Neural cell (in vitro differentiated cells): ENCODE measurements at regions not wholly inside any gene's neighbourhood (a gene's known extent, or its start where the extent isn't known, plus 50 kb on each side); places are given as distances from the start of the nearest gene placed in this dataset.

Experiments
- H2AFZ ChIP-seq: fragments of 200-600, 300-800 bp; sonication (generic), shearing (Covaris generic); 2 replicates; pipeline ENCODE4 v1.6.0; 2014; ENCODE audit warnings: low read depth, mild to moderate bottlenecking, antibody characterized with exemption, low read length, moderate library complexity
- H3F3A ChIP-seq: fragments of 200-600 bp; shearing (Covaris generic); 2 replicates; pipeline ENCODE4 v1.6.1; 2016; ENCODE audit warnings: mild to moderate bottlenecking, moderate library complexity, mixed read lengths, antibody characterized with exemption, low read length; ENCODE audit not compliant: insufficient read depth, poor library complexity, severe bottlenecking
- H3K27ac ChIP-seq: fragments of 200-600, 300-800 bp; sonication (generic), shearing (Covaris generic); 2 replicates; pipeline ENCODE4 v1.5.1; 2014; ENCODE audit warnings: mild to moderate bottlenecking, low read length, moderate library complexity
- H3K27me3 ChIP-seq: fragments of 300-800, 200-600 bp; sonication (generic), shearing (Covaris generic); 2 replicates; pipeline ENCODE4 v1.6.0; 2014; ENCODE audit warnings: mild to moderate bottlenecking, low read depth, low read length, moderate library complexity; ENCODE audit not compliant: insufficient read depth
- H3K36me3 ChIP-seq: fragments of 300-800, 200-600 bp; sonication (generic), shearing (Covaris generic); 2 replicates; pipeline ENCODE4 v1.5.1; 2014; ENCODE audit warnings: mild to moderate bottlenecking, antibody characterized with exemption, low read length, moderate library complexity; ENCODE audit not compliant: insufficient read depth
- H3K4me2 ChIP-seq: fragments of 300-800, 200-600 bp; sonication (generic), shearing (Covaris generic); 2 replicates; pipeline ENCODE4 v1.6.0; 2014; ENCODE audit warnings: mild to moderate bottlenecking, low read length
- H3K4me3 ChIP-seq: fragments of 300-800, 200-600 bp; sonication (generic), shearing (Covaris generic); 2 replicates; pipeline ENCODE4 v1.5.1; 2014; ENCODE audit warnings: mild to moderate bottlenecking, low read length, moderate library complexity
- H3K79me2 ChIP-seq: fragments of 200-600 bp; shearing (Covaris generic); replicated peaks from 2 replicates; pipeline ENCODE4 v1.6.0; 2014; ENCODE audit warnings: mild to moderate bottlenecking, low read length, moderate library complexity; ENCODE audit not compliant: insufficient read depth
- H3K9ac ChIP-seq: fragments of 300-800, 200-600 bp; sonication (generic), shearing (Covaris generic); 2 replicates; pipeline ENCODE4 v1.6.1; 2016; ENCODE audit warnings: mild to moderate bottlenecking, low read length, mixed read lengths
- H3K9me2 ChIP-seq: fragments of 200-600 bp; shearing (Covaris generic); 2 replicates; pipeline ENCODE4 v1.6.1; 2016; ENCODE audit warnings: mild to moderate bottlenecking, low read length, mixed read lengths; ENCODE audit not compliant: insufficient read depth
- H3K9me3 ChIP-seq: fragments of 200-600, 300-800 bp; sonication (generic), shearing (Covaris generic); 2 replicates; pipeline ENCODE4 v1.6.1; 2016; ENCODE audit warnings: mild to moderate bottlenecking, mixed run types, low read length, moderate library complexity, mixed read lengths
- H4K20me1 ChIP-seq: fragments of 200-600 bp; shearing (Covaris generic); 2 replicates; pipeline ENCODE4 v1.6.1; 2016; ENCODE audit warnings: mild to moderate bottlenecking, mixed run types; ENCODE audit not compliant: insufficient read depth
- EP300 ChIP-seq: fragments of 450-650 bp; conservative IDR thresholded peaks from 2 replicates; pipeline ENCODE4 v1.6.1; 2014; ENCODE audit warnings: antibody characterized with exemption, mild to moderate bottlenecking, moderate library complexity; ENCODE audit not compliant: poor library complexity, severe bottlenecking
- EZH2 ChIP-seq: fragments of 200-600, 300-800 bp; shearing (Covaris generic), sonication (generic); IDR thresholded peaks from 2 replicates; pipeline ENCODE4 v1.6.1; 2014; ENCODE audit warnings: antibody characterized with exemption, low read length, borderline replicate concordance, mild to moderate bottlenecking; ENCODE audit not compliant: insufficient read depth, poor library complexity, severe bottlenecking
- MXI1 ChIP-seq: fragments of 450-650 bp; conservative IDR thresholded peaks from 2 replicates; pipeline ENCODE4 v1.6.1; 2014; ENCODE audit warnings: antibody characterized with exemption, mild to moderate bottlenecking; ENCODE audit not compliant: poor library complexity, severe bottlenecking
- POLR2AphosphoS5 ChIP-seq: IDR thresholded peaks from 2 replicates; pipeline ENCODE4 v1.6.1; 2012
- RAD21 ChIP-seq: fragments of 450-650 bp; conservative IDR thresholded peaks from 2 replicates; pipeline ENCODE4 v1.6.1; 2014; ENCODE audit warnings: antibody characterized with exemption, mild to moderate bottlenecking, moderate library complexity
- SMC3 ChIP-seq: fragments of 450-650 bp; conservative IDR thresholded peaks from 2 replicates; pipeline ENCODE4 v1.6.1; 2014; ENCODE audit warnings: antibody characterized with exemption, mild to moderate bottlenecking, moderate library complexity; ENCODE audit not compliant: poor library complexity
- TAF1 ChIP-seq: IDR thresholded peaks from 2 replicates; pipeline ENCODE4 v1.6.1; 2012; ENCODE audit warnings: low read depth
- TF ChIP-seq, protein P1 (sequence below): fragments of 450-650 bp; IDR thresholded peaks from 2 replicates; pipeline ENCODE4 v1.5.1; 2014; ENCODE audit warnings: antibody characterized with exemption, mild to moderate bottlenecking, moderate library complexity; ENCODE audit not compliant: poor library complexity, severe bottlenecking
- TF ChIP-seq, protein P2 (sequence below): IDR thresholded peaks from 2 replicates; pipeline ENCODE4 v1.6.1; 2012; ENCODE audit warnings: borderline replicate concordance

DNA sequence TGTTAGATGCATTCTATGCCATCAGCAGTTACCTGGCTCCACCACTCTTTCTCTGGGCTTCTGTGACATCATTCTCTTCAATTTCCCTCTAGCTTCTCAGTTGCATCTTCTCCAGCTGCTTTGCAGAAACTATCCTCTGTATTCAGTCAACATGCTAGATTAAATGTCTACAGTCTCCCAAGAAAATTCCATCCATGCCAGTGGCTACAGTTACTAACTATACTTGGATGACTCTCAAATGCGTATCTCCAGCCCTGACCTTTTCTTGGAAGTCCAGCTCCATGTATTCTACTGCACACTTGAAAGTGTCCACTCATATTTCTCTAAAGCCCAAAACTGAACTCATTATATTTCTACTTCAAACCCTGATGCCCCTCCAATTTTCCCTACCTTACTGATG is 232.3 kb upstream of the TENM3 start:
- Histone ChIP-seq H3K4me2 (no peak overlapping the region), H3K4me3 (no peak overlapping the region), H2AFZ (no peak overlapping the region), H3K9me3 (no peaks in the 10 kb centered on the region), H3K27me3 (no peaks in the 10 kb centered on the region), H4K20me1 (no peaks in the 10 kb centered on the region), H3K9ac (no peak overlapping the region), H3F3A (no peaks in the 10 kb centered on the region), H3K36me3 (no peaks in the 10 kb centered on the region), H3K9me2 (no peaks in the 10 kb centered on the region), H3K27ac (no peak overlapping the region), H3K79me2 (no peaks in the 10 kb centered on the region)
- TF ChIP-seq POLR2AphosphoS5 (no peak), MXI1 (no peak), SMC3 (no peak), TAF1 (no peak), EP300 (no peak), EZH2 (no peak), RAD21 (no peak)
- TF ChIP-seq, protein P1, sequence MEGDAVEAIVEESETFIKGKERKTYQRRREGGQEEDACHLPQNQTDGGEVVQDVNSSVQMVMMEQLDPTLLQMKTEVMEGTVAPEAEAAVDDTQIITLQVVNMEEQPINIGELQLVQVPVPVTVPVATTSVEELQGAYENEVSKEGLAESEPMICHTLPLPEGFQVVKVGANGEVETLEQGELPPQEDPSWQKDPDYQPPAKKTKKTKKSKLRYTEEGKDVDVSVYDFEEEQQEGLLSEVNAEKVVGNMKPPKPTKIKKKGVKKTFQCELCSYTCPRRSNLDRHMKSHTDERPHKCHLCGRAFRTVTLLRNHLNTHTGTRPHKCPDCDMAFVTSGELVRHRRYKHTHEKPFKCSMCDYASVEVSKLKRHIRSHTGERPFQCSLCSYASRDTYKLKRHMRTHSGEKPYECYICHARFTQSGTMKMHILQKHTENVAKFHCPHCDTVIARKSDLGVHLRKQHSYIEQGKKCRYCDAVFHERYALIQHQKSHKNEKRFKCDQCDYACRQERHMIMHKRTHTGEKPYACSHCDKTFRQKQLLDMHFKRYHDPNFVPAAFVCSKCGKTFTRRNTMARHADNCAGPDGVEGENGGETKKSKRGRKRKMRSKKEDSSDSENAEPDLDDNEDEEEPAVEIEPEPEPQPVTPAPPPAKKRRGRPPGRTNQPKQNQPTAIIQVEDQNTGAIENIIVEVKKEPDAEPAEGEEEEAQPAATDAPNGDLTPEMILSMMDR = no peak
- TF ChIP-seq, protein P2, sequence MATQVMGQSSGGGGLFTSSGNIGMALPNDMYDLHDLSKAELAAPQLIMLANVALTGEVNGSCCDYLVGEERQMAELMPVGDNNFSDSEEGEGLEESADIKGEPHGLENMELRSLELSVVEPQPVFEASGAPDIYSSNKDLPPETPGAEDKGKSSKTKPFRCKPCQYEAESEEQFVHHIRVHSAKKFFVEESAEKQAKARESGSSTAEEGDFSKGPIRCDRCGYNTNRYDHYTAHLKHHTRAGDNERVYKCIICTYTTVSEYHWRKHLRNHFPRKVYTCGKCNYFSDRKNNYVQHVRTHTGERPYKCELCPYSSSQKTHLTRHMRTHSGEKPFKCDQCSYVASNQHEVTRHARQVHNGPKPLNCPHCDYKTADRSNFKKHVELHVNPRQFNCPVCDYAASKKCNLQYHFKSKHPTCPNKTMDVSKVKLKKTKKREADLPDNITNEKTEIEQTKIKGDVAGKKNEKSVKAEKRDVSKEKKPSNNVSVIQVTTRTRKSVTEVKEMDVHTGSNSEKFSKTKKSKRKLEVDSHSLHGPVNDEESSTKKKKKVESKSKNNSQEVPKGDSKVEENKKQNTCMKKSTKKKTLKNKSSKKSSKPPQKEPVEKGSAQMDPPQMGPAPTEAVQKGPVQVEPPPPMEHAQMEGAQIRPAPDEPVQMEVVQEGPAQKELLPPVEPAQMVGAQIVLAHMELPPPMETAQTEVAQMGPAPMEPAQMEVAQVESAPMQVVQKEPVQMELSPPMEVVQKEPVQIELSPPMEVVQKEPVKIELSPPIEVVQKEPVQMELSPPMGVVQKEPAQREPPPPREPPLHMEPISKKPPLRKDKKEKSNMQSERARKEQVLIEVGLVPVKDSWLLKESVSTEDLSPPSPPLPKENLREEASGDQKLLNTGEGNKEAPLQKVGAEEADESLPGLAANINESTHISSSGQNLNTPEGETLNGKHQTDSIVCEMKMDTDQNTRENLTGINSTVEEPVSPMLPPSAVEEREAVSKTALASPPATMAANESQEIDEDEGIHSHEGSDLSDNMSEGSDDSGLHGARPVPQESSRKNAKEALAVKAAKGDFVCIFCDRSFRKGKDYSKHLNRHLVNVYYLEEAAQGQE = no peak

DNA sequence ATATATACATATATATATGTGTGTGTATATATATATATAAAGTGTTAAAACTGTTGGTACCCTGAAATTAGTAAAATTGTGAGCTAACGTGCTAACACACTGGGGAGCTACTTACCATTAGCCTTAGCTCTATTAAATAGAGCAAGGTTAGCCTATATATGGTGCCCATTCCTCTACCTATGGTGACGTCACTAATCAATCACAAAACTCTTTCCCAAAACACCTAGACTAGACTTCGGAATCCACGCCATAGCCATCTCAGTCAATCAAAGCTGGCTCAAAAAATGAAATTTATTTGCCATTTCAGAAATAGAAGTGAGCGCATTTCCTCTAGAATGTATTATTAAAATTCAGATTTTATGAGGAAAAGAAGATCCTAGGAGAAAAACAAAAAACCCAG is 229.0 kb upstream of the TENM3 start:
- H2AFZ ChIP-seq = no peak overlapping the region

More for the DNA sequence above, 229.0 kb upstream of the TENM3 start:
- no peaks in the 10 kb centered on the region for H3F3A ChIP-seq
- H3K27ac ChIP-seq = no peak overlapping the region
- H3K36me3 ChIP-seq = no peaks in the 10 kb centered on the region
- no peaks in the 10 kb centered on the region for H3K79me2 ChIP-seq
- H3K27me3 ChIP-seq = no peaks in the 10 kb centered on the region
- H3K9ac ChIP-seq = no peak overlapping the region
- H3K4me2 ChIP-seq = no peak overlapping the region
- H3K9me2 ChIP-seq = no peaks in the 10 kb centered on the region
- H4K20me1 ChIP-seq = no peaks in the 10 kb centered on the region
- no peak for TF ChIP-seq MXI1
- no peak for TF ChIP-seq SMC3
- TF ChIP-seq POLR2AphosphoS5 = no peak
- no peak for TF ChIP-seq EZH2
- no peak for TF ChIP-seq RAD21
- no peak for TF ChIP-seq EP300
- no peak for TF ChIP-seq TAF1
- TF ChIP-seq, protein P2 = no peak
- TF ChIP-seq, protein P1 = no peak
- no peaks in the 10 kb centered on the region for H3K9me3 ChIP-seq
- no peak overlapping the region for H3K4me3 ChIP-seq
